Astrocyte of the cerebellum (primary cell): ENCODE measurements at regions not wholly inside any gene's neighbourhood (a gene's known extent, or its start where the extent isn't known, plus 50 kb on each side); places are given as distances from the start of the nearest gene placed in this dataset.

Experiments
- DNase-seq: peaks from one replicate; pipeline ENCODE4 v3.0.0-alpha.2; 2011; ENCODE audit warnings: low read depth
- H3K4me3 ChIP-seq: 2 replicates; pipeline ENCODE4 v1.5.1; 2011; ENCODE audit warnings: mild to moderate bottlenecking, low read depth, low read length, moderate library complexity
- in situ Hi-C: cut with HindIII; loops from 2 replicates; pipeline ENCODE4 v1.10.0; 2017; ENCODE audit warnings: low sequenced_read_pairs
- TF ChIP-seq, protein P1 (sequence below): IDR thresholded peaks from 2 replicates; pipeline ENCODE4 v1.5.1; 2012; ENCODE audit warnings: low read length, low read depth, moderate library complexity, mild to moderate bottlenecking; ENCODE audit errors: missing control alignments

DNA sequence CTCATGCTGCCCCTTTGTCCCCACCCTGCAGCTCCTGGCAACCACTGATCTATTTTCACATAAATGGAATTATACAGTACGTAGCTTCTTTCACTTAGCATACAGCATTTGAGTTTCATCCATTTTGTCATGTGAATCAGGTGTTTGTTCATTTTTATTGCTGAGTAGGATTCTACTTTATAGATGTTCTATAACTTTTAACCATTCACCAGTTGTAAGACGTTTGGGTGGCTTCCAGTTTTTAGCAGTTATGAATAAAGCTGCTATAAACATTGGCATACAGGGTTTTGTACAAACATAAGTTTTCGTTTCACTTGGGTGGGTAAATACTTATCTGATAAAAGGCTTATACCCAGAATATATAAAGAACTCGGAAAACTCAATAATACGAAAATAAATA, 102.3 kb upstream of the KLHL13 start:
- DNase-seq: no peak
- TF ChIP-seq, protein P1, sequence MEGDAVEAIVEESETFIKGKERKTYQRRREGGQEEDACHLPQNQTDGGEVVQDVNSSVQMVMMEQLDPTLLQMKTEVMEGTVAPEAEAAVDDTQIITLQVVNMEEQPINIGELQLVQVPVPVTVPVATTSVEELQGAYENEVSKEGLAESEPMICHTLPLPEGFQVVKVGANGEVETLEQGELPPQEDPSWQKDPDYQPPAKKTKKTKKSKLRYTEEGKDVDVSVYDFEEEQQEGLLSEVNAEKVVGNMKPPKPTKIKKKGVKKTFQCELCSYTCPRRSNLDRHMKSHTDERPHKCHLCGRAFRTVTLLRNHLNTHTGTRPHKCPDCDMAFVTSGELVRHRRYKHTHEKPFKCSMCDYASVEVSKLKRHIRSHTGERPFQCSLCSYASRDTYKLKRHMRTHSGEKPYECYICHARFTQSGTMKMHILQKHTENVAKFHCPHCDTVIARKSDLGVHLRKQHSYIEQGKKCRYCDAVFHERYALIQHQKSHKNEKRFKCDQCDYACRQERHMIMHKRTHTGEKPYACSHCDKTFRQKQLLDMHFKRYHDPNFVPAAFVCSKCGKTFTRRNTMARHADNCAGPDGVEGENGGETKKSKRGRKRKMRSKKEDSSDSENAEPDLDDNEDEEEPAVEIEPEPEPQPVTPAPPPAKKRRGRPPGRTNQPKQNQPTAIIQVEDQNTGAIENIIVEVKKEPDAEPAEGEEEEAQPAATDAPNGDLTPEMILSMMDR: no peak
- no peak overlapping the region for H3K4me3 ChIP-seq
- in situ Hi-C loops: no loop called here

DNA sequence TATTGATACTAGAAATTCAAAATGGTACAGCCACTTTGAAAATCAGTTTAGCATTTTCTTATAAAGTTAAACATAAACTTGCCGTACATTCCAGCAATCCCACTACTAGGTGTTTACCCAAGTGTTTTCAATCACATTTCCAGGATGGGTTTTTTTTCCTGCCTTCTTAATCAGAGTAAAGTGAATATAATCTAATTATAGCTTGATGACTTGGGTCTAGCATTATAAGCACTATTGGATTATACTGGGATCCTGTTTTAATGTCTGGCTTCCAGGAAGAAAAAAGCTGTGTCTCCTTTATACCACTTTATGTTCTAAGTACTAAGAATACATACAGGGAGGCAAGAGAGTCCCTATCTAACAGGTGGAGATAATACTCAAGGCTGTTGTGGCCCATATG, 103.3 kb upstream of the KLHL13 start:
- in situ Hi-C loops: no loop called here
- TF ChIP-seq, protein P1: no peak
- DNase-seq: no peak
- H3K4me3 ChIP-seq: no peak overlapping the region

DNA sequence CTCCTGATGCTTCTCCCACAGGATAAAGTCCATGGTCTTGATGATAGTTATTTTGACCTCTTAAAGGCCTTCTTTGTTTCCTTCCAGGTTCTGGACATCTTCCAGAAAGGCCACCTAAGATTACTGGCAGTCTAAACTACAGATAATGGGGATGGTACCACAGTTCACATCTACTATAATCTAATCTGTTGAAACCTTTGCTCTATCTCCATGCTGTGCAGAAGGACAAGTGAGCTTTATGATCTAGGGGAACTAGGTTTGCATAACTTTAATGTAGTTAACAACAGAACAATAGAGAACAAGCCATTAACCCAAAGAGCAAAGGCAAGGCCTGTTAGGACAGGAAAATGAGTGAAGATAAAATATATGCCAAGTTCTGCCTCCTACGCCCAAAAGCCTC, 103.9 kb upstream of the KLHL13 start:
- H3K4me3 ChIP-seq: no peak overlapping the region
- TF ChIP-seq, protein P1: no peak
- no peak for DNase-seq
- in situ Hi-C loops: no loop called here

DNA sequence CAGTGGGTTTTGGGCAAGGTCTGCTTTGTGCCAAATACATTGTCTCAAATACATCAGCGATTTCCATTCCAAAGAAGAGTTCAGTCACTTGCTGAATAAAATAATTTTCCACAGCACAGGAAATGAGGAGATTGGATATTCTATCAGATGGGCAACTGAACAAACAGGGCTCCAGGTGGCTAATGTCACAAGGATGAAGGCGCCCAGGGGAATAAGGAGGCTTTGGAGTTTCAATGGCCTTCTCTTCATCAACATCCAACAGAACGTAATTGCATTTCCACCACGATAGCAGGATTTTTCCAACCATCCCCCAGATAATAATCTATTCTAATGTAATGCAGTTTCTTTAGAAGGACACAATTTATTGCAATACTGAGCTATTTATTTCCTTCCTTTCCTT, 104.7 kb upstream of the KLHL13 start:
- TF ChIP-seq, protein P1: no peak
- DNase-seq: no peak
- in situ Hi-C loops: no loop called here
- no peak overlapping the region for H3K4me3 ChIP-seq

DNA sequence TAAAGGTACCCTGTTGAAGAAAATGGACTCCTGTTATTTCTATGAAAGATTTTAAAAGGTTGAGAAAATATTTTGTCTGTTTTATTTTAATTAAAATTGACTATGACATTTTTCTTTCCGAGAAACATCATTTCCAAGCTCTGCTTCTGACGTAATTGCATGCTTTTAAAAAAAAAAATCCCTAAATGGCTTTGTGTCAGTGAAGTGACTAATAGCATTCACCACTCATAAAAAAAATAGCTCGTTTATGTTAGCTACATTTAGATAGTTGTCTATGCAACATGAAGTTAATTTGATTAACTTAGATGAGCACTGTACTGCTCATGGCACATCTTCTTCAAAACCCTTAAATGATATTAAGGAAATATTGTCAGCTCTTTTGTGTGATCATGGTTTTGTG, 105.1 kb upstream of the KLHL13 start:
- no peak overlapping the region for H3K4me3 ChIP-seq
- TF ChIP-seq, protein P1: no peak
- DNase-seq: no peak
- in situ Hi-C loops: no loop called here

DNA sequence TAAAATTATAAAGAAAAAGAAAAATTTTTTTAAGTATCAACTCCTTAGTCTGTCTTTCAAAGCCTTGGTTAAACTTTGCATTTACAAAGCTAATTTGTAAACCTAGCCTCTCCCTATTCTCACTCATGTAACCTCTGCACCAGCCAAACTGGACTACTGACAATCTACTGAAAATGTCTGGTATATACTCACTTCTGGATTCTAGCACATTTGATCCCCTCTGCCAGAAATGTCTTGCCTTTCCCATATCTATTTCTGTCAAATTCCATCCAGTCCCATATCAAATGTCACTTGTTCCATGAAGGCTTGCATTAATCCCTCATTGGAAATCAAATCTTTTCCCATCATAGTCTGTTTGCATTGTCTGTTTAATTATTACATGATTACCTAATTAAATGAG, 105.8 kb upstream of the KLHL13 start:
- DNase-seq: no peak
- TF ChIP-seq, protein P1: no peak
- in situ Hi-C loops: no loop called here
- H3K4me3 ChIP-seq: no peak overlapping the region
